Epithelial cell of proximal tubule (primary cell): ENCODE measurements at regions not wholly inside any gene's neighbourhood (a gene's known extent, or its start where the extent isn't known, plus 50 kb on each side); places are given as distances from the start of the nearest gene placed in this dataset.
"Not testable (repeated sequence)": the region's sequence is repeated elsewhere in the genome, so short reads cannot be mapped to it uniquely, and the experiment has no call there.

Source experiments
- DNase-seq: peaks from one replicate; pipeline ENCODE4 v3.0.0-alpha.2; 2011; ENCODE audit warnings: low read depth
- H3K4me3 ChIP-seq: 2 replicates; pipeline ENCODE4 v1.5.1; 2011; ENCODE audit warnings: low read depth, mild to moderate bottlenecking, low read length
- TF ChIP-seq, protein P1 (sequence below): conservative IDR thresholded peaks from 2 replicates; pipeline ENCODE4 v1.5.1; 2012; ENCODE audit warnings: low read depth, mild to moderate bottlenecking, low read length

DNA sequence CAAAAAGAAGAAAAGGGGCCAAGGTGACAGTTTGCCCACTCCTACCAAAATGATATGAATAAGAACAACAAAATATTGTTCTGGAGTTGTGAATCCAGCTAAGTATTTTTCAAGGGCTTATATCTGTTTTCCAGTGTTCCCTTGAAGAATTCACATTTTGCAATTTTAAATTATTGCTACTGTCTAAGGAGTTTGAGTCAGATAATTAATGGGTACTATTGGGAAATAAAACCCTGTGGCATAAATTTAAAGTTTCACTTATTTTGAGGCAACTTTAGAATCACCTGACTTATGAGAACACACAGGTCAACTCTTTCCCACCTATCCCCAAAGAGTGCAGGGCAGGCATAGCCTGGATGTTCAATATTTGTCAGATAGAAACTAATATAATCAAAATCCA, 188.0 kb upstream of the GHR start:
- H3K4me3 ChIP-seq = no peak overlapping the region
- TF ChIP-seq, protein P1, sequence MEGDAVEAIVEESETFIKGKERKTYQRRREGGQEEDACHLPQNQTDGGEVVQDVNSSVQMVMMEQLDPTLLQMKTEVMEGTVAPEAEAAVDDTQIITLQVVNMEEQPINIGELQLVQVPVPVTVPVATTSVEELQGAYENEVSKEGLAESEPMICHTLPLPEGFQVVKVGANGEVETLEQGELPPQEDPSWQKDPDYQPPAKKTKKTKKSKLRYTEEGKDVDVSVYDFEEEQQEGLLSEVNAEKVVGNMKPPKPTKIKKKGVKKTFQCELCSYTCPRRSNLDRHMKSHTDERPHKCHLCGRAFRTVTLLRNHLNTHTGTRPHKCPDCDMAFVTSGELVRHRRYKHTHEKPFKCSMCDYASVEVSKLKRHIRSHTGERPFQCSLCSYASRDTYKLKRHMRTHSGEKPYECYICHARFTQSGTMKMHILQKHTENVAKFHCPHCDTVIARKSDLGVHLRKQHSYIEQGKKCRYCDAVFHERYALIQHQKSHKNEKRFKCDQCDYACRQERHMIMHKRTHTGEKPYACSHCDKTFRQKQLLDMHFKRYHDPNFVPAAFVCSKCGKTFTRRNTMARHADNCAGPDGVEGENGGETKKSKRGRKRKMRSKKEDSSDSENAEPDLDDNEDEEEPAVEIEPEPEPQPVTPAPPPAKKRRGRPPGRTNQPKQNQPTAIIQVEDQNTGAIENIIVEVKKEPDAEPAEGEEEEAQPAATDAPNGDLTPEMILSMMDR = no peak
- no peak for DNase-seq

DNA sequence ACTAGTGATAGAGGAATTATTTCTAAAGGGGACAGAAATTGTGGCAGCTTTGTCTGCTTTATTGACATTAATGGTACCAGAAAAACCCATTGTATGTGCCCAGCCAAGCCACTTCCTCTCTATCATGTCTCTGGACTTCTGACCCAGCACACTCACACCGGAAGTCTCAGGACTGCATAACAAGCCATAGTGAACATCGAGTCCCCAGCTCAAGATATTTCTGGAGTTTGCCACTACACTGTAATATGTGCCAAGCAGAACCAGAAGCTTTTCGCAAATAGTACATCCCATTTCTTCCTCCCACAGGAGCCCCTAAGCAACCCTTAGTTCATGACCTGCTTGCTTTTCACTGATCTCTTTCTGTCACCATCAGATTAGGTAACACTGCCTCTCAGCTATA, 187.4 kb upstream of the GHR start:
- no peak for DNase-seq
- TF ChIP-seq, protein P1 = no peak
- no peak overlapping the region for H3K4me3 ChIP-seq

DNA sequence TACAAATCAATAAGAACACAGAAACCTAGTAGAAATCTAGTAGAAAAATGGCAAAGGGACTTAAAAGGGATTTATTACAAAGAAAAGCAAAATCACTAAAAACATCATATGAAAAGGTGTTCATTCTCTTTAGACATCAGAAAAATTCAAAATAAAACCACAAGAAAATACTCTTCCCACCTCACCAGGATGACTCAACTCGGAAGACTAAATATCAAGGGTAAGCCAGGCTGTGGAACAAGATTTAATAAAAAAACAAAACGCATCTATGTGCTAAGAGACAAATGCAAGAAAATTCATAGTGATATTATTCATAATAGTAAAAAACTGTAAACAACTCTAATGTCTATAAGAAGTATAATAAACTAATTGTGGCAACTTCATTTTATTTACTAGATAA, 181.6 kb upstream of the GHR start:
- no peak overlapping the region for H3K4me3 ChIP-seq
- TF ChIP-seq, protein P1 = no peak
- DNase-seq = no peak

DNA sequence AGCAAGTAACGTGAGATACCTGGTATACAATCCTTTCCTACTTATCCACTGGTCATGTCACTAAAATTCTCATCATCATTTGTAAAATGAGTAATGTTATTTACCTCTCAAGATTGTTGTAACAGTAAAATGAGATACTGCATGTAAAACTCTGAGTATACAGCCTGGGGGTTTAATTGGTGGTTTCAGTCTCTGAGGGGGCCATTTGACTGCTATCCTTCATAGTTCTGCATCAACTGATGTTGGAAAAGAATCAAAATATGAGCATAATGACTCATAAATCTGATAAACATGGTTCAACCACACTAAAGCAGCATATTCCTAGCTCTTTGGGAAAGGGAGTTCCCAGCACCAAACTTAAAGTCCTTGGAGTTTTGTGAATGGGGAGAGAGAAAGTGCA, 181.0 kb upstream of the GHR start:
- TF ChIP-seq, protein P1 = no peak
- DNase-seq = no peak
- H3K4me3 ChIP-seq = no peak overlapping the region

DNA sequence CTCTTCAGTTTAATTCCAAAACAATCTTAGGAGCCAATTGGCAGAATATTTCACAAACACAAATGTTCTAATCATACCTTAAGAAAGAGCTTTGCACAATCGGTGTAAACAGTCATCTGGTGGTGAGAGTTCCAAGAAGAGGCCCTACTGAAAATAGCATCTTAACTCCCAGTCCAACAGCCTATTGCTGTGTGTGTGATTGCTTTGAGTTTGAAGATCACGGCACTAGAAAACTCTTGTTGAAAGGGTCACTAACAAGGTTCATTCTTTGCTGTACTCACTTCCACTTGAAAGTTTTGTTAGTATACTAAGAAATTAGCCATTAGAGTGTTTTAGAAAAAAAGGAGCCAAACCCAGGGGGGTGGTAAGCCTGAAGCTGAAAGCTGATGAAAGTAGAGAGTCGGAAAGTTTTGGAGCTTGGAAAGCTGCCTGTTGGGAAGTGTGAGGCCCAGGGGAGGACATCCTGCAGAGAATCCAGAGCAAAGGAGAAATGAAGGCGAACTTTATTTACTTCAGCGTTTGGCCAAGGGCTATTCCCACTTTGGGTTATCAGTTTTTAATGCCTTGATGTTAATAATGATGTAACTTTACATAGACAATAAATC, 180.3 kb upstream of the GHR start:
- TF ChIP-seq, protein P1 = no peak
- DNase-seq = no peak
- H3K4me3 ChIP-seq = no peak overlapping the region

DNA sequence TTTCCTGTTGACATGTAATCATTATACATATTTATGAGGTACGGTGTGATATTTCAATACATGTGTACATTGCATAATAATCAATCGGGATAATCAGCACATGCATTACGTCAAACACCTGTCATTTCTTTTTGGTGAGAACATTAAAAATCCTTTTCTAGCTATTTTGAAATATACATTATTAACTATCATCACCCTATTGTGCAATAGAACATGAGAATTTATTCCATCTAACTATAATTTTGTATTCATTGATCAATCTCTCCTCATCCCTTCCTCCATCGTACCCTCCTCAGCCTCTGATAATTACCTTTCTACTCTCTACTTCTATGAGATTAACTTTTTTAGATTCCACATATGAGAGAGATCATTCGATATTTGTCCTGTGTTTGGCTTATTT, 170.9 kb upstream of the GHR start:
- no peak overlapping the region for H3K4me3 ChIP-seq
- TF ChIP-seq, protein P1 = no peak
- no peak for DNase-seq

DNA sequence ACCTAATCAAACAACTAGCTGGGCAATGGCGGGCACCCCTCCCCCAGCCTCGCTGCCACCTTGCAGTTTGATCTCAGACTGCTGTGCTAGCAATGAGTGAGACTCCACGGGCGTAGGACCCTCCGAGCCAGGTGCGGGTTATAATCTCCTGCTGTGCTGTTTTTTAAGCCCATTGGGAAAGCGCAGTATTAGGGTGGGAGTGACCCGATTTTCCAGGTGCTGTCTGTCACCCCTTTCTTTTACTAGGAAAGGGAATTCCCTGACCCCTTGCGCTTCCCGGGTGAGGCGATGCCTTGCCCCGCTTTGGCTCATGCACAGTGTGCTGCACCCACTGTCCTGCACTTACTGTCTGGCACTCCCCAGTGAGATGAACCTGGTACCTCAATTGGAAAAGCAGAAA, 163.3 kb upstream of the GHR start:
- not testable (repeated sequence) for DNase-seq, H3K4me3 ChIP-seq

DNA sequence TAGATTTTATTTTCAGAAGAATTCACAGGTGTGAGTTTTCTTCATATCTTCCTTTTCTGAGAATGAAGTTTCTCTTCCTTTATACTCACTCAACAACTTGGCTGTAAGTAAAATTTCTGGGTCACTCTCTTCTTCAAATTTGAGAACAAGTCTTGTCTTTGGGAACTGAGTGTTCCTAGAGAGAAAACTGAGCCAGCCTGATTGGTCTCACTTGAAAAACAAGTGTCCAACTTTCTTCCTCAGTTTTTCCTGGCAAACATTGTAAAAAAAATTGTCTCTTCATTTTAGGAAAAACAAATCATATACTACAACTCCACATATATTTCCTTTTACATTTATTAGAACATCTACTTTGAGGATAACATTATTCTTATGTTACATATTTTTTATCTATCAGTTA, 156.1 kb upstream of the GHR start:
- no peak for DNase-seq
- no peak overlapping the region for H3K4me3 ChIP-seq
- TF ChIP-seq, protein P1 = no peak

DNA sequence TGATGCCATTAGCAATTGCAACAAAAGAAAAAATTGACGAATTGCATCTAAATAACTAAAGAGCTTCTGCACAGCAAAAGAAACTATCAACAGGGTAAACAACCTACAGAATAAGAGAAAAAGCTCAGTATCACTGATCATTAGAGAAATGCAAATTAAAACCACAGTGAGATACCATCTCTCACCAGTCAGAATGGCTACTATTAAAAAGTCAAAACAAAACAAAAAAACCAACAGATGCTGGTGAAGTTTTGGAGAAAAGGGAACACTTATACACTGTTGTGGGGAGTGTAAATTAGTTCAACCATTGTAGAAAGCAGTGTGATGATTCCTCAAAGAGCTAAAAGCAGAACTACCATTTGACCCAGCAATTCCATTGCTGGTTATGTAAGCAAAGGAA, 155.1 kb upstream of the GHR start:
- not testable (repeated sequence) for H3K4me3 ChIP-seq, DNase-seq
